ENCODE measurements at regions not wholly inside any gene's neighbourhood (a gene's known extent, or its start where the extent isn't known, plus 50 kb on each side); places are given as distances from the start of the nearest gene placed in this dataset.

DNA sequence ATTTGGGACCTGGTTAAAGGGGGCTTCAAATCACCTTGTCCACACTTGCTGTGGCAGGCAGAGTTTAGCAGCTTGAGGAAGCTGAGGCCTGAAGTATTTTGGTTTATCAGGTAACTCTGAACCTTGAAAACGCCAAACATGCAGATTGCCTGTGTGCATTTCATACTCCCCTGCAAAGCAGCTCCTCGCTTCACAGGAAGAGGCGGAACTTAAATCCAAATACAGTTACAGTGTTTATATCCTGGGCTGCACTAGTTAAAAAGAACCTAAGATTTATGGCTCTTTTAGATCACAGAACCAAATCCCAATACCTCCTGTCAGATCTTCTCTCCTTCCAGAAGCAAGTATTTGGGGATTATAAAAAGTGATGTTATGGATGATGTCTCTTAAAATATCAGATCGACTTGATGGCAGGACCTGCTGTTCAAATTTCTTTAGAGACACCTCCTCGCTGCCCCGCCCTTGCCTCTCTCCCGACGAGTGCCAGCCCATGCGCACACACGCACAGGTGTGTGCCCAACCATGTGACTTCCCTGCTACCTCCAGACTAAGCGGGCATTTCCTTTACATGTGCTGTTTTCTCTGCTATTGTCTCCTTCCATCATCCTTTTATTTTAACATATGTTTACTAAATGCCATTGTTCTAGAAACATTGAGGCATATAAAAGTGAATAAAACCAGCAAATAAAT, 224.6 kb upstream of the FOXQ1 start:
- DNase-seq (ENCODE audit: low spot score), result no peak

DNA sequence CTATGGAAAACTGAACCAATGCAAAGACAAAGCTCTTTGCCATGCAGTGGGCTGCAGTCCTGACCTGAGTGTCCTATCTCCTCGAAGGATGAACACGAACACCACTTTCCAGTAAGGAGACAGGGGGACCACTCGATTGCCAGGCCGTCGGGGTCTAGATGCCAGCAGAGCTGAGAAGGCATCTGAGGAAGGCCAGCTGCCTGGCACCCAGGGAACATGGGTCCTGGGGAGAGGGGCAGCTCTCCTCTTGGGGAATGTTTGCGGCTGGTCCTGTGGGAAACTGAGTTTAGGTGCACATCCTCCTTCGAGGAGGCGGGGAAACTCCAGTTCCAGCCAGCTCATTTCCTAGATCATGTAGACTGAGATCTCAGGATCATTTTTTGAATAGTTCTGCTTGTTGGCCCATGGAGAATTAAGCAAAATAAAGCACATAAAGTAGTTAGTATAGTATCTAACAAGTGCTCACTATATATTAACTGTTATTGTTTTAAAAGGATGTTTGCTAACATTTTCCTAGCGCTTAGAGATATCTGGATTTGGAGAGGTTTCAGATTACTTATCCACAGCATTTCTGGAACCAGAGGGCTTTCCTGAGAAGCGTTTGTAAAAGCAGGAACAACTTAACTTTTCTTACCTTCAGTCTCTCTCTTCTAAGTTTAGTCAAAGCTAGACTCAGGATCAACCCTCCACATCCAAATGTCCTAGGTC, 225.3 kb upstream of the FOXQ1 start:
- DNase-seq (ENCODE audit: low spot score), result no peak

DNA sequence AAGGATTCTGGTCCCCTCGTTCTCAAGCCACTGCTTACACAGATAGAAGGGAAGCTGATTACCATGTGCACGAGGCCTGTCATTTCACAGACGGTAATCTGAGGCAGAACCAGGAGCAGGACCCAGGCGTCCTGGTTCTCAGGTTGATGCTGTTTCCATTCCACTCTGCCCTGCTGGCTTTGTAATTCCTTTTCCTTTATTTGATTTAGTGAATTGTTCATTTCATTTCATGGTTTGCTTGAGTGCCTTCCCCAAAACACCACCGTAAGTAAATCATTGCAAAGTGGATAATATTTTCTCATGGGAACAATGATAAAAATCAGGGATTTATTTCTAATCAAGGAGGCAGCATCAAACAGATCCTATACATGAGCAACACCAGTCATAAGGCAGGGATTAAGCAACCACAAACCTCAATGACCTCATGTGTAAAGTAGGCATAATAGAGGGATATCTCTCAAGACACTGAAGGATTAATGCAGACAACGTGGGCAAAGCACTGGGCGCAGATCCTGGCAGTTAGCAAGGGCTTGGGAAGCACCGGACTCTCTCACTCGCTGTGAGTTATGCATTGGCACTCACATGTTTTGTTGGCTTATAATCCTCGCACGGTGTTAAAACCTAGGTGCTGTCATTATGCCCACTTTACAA, 229.5 kb upstream of the FOXQ1 start:
- DNase-seq (ENCODE audit: low spot score), result no peak

DNA sequence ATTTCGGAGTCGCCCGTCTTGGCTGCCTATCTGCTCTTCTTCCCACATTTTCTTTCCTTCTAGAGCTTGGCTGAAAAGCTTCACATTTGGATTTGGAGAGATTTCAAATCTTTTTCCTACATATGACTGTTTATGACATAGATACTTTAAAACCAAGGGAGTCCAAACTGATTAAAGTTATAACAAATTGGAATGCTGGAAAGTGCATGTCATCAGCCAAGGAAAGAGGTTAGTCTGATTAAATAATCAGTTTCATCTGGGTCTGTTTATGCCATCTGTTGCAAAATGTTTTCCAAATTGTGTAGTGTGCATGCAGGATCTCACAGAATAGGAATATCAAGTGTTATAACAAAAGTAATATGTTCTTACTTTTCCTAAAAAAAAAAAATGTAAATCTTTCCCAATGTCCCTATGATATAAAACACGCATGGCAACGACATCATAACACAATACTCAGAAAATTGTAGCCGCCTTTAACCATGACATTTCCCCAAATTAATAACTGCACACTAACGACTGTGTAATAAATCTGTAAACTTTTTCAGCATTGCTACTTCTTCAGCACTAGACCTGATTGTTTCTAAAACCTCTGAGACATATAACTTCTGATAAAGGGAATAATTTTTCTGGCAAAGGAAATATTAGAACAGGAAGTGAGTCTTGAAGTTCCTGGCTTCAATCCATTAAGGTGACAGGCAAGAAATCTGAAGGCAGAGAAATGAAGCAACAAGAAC, 230.2 kb upstream of the FOXQ1 start:
- DNase-seq (ENCODE audit: low spot score), result no peak

DNA sequence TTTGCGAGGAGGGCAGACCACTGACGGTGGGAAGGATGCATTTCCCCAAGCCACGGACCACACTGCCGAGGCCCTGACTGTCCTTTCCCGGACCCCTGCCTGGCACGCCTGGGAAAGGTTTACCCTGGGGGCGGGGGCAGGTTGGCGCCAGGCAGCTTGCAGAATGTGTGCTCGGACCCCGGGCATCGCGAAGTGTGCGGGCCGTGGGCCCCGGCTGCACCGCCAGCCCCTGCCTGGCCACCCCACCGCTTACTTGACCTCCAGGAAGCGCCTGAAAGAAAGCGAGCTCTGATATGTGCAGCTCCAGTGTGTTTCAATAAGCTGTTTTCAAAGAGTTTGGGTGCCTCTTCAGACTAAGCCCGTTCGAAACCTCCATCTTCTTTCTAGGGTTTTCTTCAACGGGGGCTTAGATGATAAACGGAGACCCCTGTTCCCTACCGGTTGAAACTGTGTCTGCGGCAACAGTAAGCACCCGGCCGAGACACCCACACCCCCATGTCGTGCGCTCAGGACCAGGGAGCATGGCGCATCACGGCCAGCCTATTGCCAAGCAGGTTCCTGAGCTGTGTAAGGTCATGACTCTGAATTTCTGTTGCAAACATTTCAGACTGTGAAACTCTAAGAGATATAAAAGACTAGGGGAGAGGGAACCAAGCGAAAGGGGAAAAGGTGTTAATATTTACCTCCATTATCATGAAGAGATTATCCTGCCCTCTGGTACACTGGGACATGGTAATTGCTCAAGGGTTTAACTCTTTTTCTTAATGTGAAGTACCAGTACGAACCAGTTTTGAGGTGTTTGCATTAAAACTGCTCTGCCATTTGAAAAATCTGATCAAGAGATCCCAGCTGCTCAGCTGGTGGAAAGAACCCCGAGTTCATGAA, 231.2 kb upstream of the FOXQ1 start:
- DNase-seq (ENCODE audit: low spot score), result no peak

DNA sequence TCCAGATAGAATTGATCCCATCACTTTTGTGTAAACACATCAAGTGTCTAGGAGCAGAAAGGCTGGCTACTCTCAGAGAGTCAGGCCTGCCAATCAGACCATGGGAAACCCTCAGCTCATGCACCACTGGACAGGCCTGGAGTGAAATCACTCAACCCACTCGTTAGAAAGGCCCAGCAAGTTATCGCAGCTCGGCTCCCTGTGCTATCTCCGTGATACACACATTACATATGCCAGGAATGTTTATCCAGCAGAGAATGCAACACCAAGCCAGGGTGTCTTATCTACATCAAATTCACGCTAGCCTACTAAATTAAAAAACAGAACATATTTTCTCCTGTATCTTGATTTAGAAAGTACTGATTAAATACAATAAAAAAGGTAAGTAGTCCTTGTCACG, 232.4 kb upstream of the FOXQ1 start:
- DNase-seq (ENCODE audit: low spot score), result no peak

DNA sequence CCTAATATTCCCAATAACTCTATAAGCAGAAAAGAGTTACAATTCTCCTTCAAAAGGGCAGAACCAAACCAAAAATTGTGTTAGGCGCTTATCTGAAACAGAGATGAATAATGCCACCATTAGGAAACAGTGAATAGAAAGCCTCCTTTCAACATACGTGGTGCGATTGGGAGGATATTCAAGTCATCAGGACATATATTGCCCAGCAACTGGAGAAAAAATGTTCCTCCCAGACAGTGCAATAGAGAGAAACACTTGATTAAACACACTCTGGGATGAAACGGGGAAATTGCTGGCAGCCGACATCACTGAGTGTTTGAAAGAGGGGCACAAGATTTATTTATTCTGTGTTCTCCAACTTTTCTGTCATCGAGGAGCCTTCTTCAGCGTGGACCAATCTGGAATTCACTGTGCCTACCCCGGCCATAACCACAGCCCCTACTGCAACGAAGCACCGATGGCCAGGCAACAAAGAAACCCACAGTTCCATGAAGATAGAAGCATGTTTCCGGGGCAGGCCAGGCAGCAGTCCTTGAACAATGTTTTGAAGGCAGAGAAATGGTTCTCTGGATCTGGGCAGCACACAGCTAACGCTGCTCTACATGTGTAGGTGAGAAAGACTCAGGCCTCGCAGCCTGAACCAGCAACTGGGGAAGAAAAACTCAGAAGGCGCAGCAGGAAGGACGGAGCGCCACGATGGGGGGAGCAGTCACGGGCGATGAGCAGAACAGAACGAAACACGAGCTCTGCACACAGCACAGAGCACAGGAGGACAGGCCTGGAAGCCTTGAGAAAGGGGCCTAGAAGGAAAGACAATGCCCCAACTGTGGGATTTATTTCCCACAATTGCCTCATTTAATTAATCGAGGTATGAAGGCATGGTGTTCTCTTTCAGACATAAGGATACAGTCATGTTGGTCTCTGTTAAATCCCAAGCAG, 234.2 kb upstream of the FOXQ1 start:
- DNase-seq (ENCODE audit: low spot score), result no peak

DNA sequence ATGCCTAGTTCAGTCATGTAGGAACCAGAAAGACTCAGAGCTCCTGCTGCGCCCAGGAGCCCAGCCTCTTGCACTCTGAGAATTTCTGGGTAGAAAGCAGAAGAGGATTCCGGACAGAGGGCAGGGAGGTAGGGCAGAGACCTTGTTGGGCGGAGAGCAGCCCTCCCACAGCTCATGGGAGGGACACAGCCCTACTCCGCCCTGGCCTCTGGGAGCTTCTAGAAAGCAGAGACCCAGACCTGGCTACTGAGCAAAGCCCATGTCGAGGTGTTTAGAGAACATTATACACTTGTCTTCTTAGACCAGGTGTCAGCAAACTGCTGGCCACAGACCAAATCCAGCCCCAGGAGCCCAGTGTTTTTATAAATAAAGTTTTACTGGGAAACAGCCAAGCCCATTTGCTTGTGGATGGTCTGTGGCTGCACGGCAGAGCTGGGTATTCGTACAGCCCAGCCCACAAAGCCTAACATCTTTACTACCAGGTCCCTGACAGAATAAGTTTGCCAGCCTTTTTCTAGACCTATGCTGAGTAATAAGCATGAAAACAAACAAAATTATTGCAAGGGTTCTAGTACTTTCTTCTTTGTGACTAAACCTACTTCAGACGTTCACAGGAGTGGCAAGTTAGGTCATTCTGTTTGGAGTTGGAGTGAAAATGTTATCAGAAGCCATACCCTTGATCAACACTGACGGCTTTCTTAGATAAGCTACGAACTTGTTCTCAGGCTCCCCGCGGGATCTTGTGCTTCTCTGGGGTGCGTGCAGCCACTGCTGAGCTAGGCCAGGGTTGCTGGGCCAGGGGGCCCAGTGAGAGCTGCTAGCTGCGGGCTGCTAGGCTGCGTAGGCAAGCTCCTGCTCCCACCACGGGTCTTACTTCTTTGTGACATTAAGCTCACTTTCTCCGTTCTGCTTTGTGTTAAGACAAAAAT, 235.1 kb upstream of the FOXQ1 start:
- no peak for DNase-seq (ENCODE audit: low spot score)

DNA sequence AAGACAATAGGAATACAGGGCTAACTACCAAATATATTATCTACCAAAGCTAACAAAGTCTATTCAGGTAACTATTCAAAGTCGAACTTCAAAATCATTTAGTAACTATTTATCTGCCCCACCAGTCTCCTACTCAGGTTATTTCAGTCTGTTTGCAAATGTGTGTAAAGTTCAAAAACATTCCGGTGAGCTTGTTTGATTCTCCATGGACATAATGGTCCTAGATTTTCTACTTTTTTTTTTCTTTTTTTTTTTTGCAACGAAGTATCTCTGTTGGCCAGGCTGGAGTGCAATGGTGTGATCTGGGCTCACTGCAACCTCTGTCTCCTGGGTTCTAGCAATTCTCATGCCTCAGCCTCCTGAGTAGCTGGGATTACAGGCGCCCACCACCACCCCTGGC, 236.0 kb upstream of the FOXQ1 start:
- DNase-seq (ENCODE audit: low spot score), result no peak

DNA sequence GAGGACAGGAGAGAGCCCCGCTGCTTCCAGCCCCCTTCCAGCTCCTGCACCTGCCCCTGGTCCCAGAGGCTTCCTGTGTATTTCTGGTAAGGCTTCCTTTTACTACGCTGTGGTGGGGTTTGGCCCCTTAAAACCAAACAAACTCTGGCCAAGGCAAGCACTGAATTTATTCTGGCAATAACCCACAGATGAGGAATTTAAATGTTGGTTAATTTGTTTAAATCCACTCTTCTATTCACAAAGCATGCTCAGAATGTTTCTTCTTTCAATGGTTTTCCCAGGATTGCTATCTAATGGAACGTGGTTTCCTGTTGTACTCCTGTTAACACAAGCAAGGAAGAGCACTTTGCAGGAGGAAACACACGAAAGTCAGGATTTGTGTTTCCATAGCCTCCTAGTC, 236.5 kb upstream of the FOXQ1 start:
- DNase-seq (ENCODE audit: low spot score), result no peak

DNA sequence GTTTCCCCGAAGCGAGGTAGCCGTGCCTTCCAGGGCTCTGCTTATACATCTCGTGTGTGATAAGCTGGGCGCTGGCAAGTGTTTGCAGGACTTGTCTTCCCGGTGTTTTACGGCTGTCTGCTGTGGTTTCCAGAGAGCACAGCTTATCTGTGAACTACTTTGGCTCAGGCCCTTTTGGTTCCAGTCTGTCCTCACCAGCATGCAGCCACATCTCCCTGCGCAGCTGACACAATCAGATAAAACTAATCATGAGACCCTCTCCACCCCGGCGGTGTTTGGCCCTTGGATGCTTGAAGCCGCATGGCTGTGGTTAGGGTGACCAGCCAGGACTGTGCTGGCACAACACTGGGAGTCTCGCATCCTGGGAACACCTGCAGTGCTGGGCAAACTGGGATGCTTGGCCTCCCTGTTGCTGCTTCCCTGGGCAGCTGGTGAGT, 241.8 kb upstream of the FOXQ1 start:
- DNase-seq (ENCODE audit: low spot score), result no peak

DNA sequence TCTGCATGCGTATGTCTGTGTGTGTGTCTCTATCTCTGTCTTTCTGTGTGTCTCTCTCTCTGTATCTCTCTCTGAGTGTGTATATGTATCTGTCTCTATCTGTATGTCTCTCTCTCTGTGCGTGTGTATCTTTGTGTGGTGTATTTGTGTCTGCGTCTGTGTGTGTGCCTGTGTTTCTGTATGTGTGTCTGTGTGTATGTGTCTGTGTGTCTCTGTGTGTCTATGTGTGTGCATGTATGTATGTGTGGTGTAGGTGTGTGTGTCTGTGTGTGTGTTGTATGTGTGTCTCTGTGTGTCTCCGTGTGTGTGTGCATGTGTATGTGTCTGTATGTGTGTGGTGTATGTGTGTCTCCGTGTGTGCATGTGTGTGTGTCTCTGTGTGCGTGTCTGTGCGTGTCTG, 243.0 kb upstream of the FOXQ1 start:
- no peak for DNase-seq (ENCODE audit: low spot score)

DNA sequence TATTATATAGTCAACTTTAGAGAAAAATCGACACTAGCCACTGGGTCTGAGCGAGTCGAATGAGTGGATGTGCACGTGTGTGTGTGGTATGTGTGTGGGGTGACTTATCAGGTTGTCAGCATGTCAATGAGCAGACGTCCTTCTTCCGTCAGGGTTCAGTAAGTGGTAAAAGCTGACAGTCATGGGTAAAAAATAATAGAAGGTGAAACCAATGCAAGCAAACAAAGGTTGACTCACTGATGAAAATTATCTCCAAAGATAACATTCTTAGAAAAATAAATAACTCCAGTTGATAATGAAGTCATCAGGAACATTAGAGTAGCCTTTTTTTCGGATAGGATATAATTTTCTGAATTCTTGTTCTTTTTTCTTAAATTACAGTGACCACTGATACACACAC, 243.8 kb upstream of the FOXQ1 start:
- DNase-seq (ENCODE audit: low spot score), result no peak

DNA sequence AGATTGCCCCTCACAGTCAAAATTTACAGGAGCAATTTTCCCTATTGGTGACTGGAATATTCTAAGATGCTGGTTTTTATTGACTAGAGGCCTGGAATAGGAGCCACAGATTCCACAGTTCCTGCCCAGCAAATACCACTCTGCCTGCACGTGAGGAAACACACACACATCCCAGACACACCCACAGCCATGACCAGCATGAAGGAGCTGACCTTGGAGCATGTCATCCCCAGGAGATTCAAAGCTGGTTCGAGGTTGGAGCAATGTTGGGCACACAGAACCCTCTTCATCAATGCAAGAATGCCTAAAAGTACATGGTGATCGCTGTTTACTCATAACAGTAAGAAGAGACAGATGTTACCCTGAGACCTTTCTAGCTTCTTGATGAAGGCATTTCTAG, 244.6 kb upstream of the FOXQ1 start:
- no peak for DNase-seq (ENCODE audit: low spot score)

DNA sequence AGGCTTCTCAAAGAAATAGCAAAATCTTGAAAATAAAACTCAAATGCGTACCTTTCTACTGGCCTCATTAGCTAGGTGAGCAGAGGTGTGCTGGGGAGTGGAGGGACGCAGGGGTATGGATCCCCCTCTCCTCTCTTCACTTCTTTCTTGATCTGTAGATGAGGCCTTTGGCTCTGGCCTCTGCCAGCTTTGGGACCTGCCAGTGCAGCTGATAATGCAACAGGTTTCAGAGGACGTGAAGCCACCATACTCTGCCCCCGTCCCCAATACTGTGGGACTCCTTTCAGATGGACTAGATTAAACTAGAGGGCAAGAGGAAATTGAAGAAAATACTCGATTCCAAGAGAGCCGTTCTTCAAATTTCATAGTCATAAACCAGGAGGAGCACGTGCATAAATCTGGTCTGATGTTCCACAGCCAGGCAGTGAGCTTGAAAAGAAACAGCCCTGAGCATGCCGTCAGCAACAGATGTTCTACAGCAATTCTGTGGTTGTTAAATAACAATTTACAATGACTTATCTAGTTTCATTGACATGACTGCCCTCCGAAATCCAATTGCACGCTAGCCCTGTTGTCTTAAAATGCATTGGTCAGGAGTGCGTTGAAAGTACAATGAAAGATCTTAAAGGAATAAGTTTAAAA, 245.3 kb upstream of the FOXQ1 start:
- no peak for DNase-seq (ENCODE audit: low spot score)

DNA sequence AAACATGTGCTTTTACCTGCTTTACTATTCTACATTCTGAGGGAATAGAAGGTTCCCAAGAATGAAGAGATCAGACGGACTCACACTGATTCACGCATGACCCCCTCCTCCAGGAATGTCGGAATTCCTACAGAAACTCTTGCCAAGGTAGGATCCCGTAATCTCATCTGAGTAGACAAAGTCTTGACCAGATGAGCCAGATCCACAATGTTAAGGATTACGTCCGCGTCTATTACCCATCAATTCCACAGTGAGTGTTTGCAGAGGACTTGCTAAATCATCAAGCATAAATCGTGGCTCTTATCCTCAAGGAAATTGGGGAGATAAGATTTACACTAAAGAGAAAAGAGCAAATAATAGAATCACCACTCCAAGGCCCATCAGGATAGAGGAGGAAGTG, 245.9 kb upstream of the FOXQ1 start:
- DNase-seq (ENCODE audit: low spot score), result no peak

DNA sequence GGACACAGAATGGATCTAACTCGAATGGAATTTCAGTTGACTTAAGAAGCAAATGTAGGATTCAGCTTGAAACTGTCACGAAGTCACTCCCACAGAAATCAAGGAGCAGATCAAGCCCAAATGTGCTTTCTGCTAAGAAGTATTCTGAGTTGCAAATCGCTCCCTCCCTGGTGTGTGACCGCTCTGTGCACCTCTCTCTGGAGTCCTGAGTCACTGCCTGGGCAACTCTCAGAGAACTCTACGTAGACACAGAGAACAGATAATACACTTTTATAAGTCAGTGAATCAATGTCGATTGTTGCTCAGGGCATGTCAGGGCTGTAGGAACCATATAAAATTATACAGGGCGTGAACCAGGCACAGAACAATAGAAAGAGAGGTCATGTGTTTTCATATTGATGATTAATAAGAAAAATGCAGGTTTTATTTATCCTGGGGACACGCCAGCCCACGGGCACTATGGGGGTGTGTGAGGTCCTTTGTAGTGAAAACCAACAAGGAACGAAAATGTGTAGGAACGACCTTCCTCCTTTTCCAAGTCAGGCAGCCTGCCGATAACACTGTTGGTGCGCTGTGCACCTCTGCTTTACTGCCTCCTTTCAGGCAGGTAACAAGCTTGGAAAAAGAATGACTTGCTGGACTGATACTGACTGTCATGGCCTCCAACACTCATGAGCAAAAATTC, 248.1 kb upstream of the FOXQ1 start:
- no peak for DNase-seq (ENCODE audit: low spot score)

DNA sequence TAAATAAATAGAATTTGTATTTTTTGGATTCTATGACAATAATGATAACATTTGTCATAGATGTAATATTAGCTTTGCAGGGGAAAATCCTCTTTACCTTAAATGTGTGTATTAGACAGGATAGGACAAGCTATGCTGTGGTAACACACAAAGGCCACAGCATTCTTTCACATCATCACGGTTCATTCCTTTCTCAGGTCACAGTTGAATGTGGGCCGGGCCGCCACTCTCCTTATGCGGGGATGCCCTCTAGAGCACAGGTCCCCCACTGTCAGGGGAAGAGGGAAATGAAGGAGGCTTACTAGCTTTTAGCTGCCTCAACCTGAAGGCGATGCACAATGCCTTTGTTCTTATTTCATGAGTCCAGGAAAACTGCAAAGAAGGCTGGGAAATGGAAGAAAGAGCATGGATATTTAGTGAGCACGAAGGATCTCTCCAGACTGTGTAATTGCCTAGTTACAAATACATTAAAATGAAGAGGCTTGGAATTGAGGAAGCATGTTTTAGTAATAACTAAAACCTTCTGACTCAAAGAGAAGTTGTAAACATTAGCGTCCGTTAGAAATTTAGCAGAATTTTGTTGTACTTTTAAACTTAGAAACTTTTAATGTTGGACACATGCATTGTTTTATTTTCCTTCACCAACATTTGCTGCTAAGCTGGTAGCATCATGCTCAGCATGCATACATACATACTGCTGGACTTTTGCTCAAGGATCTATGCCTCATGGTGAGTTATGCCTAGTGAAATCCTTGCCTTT, 248.9 kb upstream of the FOXQ1 start:
- no peak for DNase-seq (ENCODE audit: low spot score)
